Loucy (cell line): ENCODE measurements at regions not wholly inside any gene's neighbourhood (a gene's known extent, or its start where the extent isn't known, plus 50 kb on each side); places are given as distances from the start of the nearest gene placed in this dataset.

Experiments
- EZH2phosphoT487 ChIP-seq: fragments of 200-600 bp; IDR thresholded peaks from 2 replicates; pipeline ENCODE4 v1.6.1; 2018; ENCODE audit warnings: antibody characterized with exemption, mild to moderate bottlenecking, moderate library complexity, borderline replicate concordance
- TF ChIP-seq, protein P1 (sequence below): fragments of 200-600 bp; sonication (generic); conservative IDR thresholded peaks from 2 replicates; pipeline ENCODE4 v1.5.1; 2014; ENCODE audit warnings: mild to moderate bottlenecking, antibody characterized with exemption, low read length

GRCh38 chr2:67039517-67040103 lies 357.5 kb upstream of the ETAA1 start:
- TF ChIP-seq, protein P1, sequence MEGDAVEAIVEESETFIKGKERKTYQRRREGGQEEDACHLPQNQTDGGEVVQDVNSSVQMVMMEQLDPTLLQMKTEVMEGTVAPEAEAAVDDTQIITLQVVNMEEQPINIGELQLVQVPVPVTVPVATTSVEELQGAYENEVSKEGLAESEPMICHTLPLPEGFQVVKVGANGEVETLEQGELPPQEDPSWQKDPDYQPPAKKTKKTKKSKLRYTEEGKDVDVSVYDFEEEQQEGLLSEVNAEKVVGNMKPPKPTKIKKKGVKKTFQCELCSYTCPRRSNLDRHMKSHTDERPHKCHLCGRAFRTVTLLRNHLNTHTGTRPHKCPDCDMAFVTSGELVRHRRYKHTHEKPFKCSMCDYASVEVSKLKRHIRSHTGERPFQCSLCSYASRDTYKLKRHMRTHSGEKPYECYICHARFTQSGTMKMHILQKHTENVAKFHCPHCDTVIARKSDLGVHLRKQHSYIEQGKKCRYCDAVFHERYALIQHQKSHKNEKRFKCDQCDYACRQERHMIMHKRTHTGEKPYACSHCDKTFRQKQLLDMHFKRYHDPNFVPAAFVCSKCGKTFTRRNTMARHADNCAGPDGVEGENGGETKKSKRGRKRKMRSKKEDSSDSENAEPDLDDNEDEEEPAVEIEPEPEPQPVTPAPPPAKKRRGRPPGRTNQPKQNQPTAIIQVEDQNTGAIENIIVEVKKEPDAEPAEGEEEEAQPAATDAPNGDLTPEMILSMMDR = no peak
- no peak for TF ChIP-seq EZH2phosphoT487
